ENCODE measurements at regions not wholly inside any gene's neighbourhood (a gene's known extent, or its start where the extent isn't known, plus 50 kb on each side); places are given as distances from the start of the nearest gene placed in this dataset.
"Not testable (repeated sequence)": the region's sequence is repeated elsewhere in the genome, so short reads cannot be mapped to it uniquely, and the experiment has no call there.

DNA sequence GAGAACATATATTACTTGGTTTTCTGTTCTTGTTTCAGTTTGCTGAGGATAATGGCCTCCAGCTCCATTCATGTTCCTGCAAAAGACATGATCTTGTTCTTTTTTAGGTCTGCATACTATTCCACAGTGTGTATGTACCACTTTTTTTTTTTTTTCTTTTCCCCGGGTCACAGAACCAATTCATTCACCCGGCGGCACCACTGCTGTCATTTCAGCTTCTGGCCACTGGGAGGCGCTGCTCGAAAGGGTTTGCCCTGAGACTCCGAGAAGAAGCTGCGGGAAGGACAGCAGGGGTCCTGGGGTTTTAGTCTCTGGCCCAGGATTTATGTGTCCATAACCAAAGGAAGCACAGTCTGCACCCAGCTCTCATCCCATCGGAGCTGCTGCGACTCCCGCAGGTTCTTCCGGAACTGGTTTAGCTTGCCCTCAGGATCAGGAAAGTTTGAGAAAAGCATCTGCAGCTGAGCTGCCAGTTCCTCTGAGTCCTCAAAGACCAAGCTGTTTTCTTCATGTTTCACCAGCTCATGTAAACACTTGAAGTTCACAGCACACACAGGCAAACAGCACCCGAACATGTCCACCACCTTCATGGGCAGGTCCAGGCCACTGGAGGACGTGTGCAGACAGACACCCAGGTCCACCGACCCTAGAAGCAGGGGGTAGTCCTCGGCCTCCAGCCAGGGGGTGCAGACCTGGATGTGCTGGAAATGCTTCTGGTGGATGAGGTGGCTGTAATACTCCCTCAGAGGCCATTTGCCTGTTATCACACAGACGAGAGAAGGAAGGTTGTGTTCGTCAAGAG, 76.3 kb upstream of the KCNAB1 start:
- intact Hi-C loops (cut with DNase I); ATAC-seq: not testable (repeated sequence)

DNA sequence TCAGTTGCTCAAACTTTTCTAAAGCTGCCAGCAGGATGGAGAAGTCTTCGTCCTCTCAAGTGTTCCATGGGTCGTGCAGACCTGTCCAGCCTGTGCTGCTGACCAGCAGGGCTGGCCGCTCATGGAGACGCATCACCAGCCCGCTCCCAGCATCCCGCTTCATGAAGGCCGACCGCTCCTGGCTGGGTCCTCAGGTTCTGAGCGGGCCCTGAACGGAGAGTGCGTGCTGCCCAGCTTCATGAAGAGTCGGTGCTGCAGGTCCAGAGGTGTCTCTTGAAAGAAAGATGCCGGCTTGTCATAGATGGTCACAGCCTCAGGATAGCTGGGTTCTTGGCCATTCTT, 75.8 kb upstream of the KCNAB1 start:
- intact Hi-C loops (cut with DNase I), result no loop called here

More for the DNA sequence above, 76.3 kb upstream of the KCNAB1 start:
- peak; percentile 68 for DNase-seq (ENCODE audit: missing footprints)

DNA sequence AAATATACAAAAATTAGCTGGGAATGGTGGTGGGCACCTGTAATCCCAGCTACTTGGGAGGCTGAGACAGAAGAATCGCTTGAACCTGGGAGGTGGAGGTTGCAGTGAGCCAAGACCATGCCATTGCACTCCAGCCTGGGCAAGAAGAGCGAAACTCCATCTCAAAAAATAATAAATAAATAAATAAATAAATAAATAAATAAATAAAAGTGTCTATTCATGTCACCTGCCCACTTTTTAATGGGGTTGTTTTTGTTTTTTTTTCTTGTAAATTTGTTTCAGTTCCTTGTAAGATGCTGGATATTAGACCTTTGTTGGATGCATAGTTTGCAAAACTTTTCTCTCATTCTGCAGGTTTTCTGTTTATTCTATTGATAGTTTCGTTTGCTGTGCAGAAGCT, 71.9 kb upstream of the KCNAB1 start:
- DNase-seq (ENCODE audit: missing footprints); ATAC-seq: not testable (repeated sequence)
- intact Hi-C loops (cut with DNase I), result loop anchor here (5.0 kb wide), 2 partner anchors 99 to 464 kb away; no protein-coding TSS in a partner anchor

More for the DNA sequence above, 75.8 kb upstream of the KCNAB1 start:
- ATAC-seq (no peak), DNase-seq (ENCODE audit: missing footprints) (no peak)

DNA sequence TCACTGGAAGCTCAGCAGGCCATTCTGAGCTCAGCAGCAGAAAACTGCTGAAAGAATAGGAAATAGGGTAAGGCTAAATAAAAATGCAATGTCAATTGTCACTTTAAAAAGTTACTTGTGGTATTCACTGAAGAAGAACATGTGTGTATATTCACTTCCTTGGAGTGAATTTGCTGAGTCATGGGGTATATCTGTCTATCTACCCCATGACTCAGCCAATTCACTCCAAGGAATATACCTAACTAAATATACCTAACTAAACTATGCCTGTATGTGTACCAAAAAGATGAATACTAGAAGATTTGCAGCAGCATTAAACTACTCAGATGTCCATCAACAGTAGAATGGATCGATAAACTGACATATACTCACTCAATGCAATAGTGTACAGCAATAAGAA, 69.5 kb upstream of the KCNAB1 start:
- no peak for ATAC-seq
- no peak for DNase-seq (ENCODE audit: missing footprints)
- intact Hi-C loops (cut with DNase I), result no loop called here

DNA sequence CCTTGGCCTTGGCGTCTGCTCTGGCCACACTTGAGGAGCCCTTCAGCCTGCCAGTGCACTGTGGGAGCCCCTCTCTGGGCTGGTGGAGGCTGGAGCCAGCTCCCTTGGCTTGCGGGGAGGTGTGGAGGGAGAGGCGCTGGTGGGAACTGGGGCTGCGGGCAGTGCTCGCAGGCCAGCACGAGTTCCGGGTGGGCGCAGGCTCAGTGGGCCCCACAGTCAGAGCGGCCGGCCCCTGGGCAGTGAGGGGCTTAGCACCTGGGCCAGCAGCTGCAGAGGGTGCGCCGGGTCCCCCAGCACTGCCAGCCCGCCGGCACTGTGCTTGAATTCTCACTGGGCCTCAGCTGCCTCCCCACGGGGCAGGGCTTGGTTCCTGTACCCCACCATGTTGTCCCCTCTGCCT, 68.7 kb upstream of the KCNAB1 start:
- intact Hi-C loops (cut with DNase I), result no loop called here
- DNase-seq (ENCODE audit: missing footprints) (no peak), ATAC-seq (no peak)

DNA sequence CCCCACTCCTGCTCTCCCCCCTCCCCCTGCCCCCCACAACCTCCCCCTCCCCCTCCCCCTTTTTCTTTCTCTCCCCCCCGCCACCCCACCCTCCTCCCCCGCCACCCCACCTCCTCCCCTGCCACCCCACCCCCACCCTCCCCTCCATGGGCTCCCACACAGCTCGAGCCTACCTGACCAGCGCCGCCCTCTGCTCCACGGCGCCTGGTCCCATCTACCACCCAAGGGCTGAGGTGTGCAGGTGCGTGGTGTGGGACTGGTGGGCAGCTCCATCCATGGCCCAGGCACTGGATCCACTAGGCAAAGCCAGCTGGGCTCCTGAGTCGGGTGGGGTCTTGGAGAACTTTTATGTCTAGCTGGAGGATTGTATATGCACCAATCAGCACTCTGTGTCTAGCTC, 68.3 kb upstream of the KCNAB1 start:
- DNase-seq (ENCODE audit: missing footprints) (no peak), ATAC-seq (no peak)
- intact Hi-C loops (cut with DNase I), result no loop called here

DNA sequence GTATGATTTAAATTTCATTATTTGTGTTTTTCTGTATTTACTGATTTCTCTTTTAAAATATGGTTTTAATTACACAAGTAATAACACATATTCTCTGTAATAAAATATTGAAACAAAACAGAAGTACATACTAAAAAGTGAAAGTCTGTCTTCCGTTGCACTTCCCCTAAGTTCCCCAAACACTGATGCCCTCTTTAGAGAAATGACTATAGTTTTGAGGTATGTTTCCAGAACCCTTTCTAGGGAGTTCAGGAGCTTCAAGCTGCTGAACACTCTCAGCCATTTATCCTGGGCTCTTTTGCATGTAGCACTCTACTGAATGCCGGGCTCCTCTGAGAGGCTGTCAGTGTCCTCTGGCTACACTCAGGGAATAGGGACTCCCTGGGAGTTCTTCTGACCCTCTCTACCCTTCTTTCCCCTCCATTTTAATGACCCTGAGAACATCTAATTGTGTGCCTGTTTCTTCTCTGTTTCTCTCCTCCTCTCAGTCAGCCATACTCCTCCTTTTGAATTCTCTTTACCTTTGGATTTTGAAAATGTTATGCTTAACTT, 60.4 kb upstream of the KCNAB1 start:
- DNase-seq (ENCODE audit: missing footprints) (no peak), ATAC-seq (no peak)
- intact Hi-C loops (cut with DNase I), result no loop called here

DNA sequence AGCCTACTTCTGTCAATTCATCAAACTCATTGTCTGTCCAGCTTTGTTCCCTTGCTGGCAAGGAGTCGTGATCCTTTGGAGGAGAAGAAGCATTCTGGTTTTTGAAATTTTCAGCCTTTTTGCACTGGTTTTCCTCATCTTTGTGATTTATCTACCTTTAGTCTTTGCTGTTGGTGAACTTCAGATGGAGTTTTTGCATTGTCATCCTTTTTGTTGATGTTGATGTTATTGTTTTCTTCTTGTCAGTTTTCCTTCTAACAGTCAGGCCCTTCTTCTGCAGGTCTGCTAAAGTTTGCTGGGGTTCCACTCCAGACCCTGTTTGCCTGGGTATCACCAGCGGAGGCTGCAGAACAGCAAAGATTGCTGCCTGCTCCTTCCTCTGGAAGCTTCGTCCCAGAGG, 52.2 kb upstream of the KCNAB1 start:
- intact Hi-C loops (cut with DNase I), result not testable (repeated sequence)

DNA sequence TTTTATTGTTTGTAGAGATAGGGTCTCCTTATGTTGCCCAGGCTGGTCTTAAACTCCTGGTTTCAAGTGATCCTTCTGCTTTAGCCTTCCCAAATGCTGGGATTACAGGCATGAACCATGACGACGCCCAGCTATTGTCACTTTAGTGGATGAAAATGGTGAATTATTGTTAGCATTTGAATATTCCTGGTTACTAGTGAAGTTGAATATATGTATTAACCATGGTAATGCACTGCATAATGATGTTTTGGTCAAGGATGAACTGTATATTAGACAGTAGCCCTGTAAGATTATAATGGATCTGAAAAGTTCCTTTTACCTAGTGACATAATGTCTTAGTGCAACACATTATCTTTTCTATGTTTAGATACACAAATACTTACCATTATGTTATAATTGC, 50.4 kb upstream of the KCNAB1 start:
- intact Hi-C loops (cut with DNase I), result no loop called here
- ATAC-seq (no peak), DNase-seq (ENCODE audit: missing footprints) (no peak)

More for the DNA sequence above, 52.2 kb upstream of the KCNAB1 start:
- DNase-seq (ENCODE audit: missing footprints); ATAC-seq: not testable (repeated sequence)

Data from Right ventricle myocardium inferior (tissue), 1 donor.